Activated T-cell treated with anti-CD3 and anti-CD28 coated beads, Interleukin-2, amount 50 U/mL, for 72 hours (primary cell): ENCODE measurements at regions not wholly inside any gene's neighbourhood (a gene's known extent, or its start where the extent isn't known, plus 50 kb on each side); places are given as distances from the start of the nearest gene placed in this dataset.
A peak's percentile ranks its signal among the peaks of the same experiment; 100 is the strongest.
"Not testable (repeated sequence)": the region's sequence is repeated elsewhere in the genome, so short reads cannot be mapped to it uniquely, and the experiment has no call there.

Experiments
- ATAC-seq, 2 donors: fragments of 150-1000 bp; cut with Tn5 transposase; replicated peaks in 1 of 2; 2 replicates each; pipeline ENCODE4 v1.10.0; 2021; ENCODE audit warnings: moderate library complexity in 2 of 2, mild to moderate bottlenecking in 1 of 2
- DNase-seq, 2 donors: peaks; one replicate each; pipeline ENCODE4 v3.0.0; 2021 to 2022; ENCODE audit warnings: mixed read lengths in 1 of 2
- H3K27ac Mint-ChIP-seq: one replicate; pipeline ENCODE4 v1.8.0; 2022; ENCODE audit warnings: mild to moderate bottlenecking, moderate library complexity, mixed read lengths
- H3K27me3 Mint-ChIP-seq: one replicate; pipeline ENCODE4 v1.8.0; 2022; ENCODE audit warnings: low read depth, mixed read lengths
- H3K36me3 Mint-ChIP-seq, 2 donors: one replicate each; pipeline ENCODE4 v1.8.0; 2022; ENCODE audit warnings: mixed read lengths in 2 of 2, mild to moderate bottlenecking in 1 of 2; ENCODE audit not compliant: insufficient read depth in 2 of 2
- H3K4me1 Mint-ChIP-seq: one replicate; pipeline ENCODE4 v1.8.0; 2022; ENCODE audit warnings: low read depth, mixed read lengths
- H3K4me3 Mint-ChIP-seq, 2 donors: one replicate each; pipeline ENCODE4 v1.8.0; 2022; ENCODE audit warnings: mild to moderate bottlenecking in 2 of 2, mixed read lengths in 2 of 2, moderate library complexity in 2 of 2
- H3K9me3 Mint-ChIP-seq, 2 donors: one replicate each; pipeline ENCODE4 v1.8.0; 2022; ENCODE audit warnings: mixed read lengths in 2 of 2

DNA sequence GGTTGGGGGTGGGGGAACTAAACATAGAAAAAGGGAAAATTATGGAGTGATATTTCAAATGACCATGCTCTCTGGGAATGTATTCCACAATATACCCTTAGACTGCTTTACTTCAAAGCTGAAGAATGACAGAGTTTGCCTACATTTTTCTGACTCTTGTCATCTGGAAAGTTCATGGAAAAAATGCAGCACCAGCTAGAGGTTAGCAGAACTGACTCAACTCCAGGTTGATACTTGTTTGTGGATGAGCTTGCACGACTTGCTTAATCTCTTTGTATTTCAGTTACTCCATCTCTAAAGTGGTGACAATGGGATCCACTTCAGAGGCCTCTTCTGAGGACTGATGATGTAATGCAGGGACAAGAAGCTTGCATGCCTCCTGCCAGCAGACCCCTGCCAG, 824.0 kb upstream of the ID2 start:
- Mint-ChIP-seq H3K4me1 (peaks cover 37% of the 10 kb centered on the region), H3K4me3 (no peak overlapping the region), H3K27me3 (no peaks in the 10 kb centered on the region), H3K36me3 (peaks cover 6 to 7% of the 10 kb centered on the region in 2 donors), H3K9me3 (peaks cover 0 to 3% of the 10 kb centered on the region in 2 donors), H3K27ac (no peak overlapping the region)
- DNase-seq (no peak), ATAC-seq (peak in 1 of 2 donors; percentile 39)

DNA sequence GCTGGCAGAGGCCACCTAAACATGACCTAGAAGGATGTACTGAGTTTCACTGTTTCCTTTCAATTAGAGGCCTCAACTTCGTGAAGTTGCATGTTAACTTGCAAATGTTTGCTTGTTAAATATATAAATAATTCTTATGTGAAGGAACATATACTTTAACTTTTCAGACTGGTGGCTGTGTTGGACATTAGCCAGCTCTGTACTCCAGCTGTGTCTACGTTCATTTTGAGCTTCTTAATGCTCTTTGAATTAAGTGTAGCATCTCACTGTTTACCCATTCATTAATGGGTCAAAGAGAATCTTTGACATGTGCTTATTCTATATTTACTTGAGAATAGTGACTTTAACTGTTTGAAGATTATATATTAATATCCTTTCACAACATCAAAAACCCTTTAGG, 823.2 kb upstream of the ID2 start:
- no peak overlapping the region for H3K27ac Mint-ChIP-seq

DNA sequence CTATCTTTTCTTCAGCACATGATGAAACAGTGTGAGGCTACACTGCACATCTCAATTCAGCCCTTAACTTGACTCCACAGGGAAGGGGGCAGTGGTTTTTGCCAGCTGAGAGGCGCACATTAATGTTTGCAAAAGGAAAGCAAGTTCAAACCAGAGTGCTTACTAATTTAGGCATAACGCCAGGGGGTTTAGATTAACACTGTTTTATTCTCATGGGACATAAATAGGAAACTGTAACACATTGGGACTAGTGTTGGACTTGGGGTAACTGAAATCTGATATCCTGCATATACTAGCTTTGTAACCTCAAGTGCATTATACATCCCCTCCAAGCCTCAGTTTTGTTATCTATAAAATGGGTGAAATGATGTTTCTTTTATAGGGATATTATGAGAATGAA, 821.2 kb upstream of the ID2 start:
- H3K4me3 Mint-ChIP-seq, result no peak overlapping the region
- ATAC-seq (no peak), DNase-seq (no peak)
- peaks cover 3% of the 10 kb centered on the region in 2 donors for H3K9me3 Mint-ChIP-seq
- peaks cover 3 to 7% of the 10 kb centered on the region in 2 donors for H3K36me3 Mint-ChIP-seq
- H3K27ac Mint-ChIP-seq, result no peak overlapping the region
- H3K27me3 Mint-ChIP-seq, result no peaks in the 10 kb centered on the region
- peaks cover 42% of the 10 kb centered on the region for H3K4me1 Mint-ChIP-seq

More for the DNA sequence above, 823.2 kb upstream of the ID2 start:
- no peaks in the 10 kb centered on the region for H3K27me3 Mint-ChIP-seq
- H3K4me1 Mint-ChIP-seq, result peaks cover 37% of the 10 kb centered on the region
- H3K36me3 Mint-ChIP-seq, result peaks cover 5 to 8% of the 10 kb centered on the region in 2 donors
- DNase-seq (no peak), ATAC-seq (no peak)
- H3K9me3 Mint-ChIP-seq, result peaks cover 0 to 3% of the 10 kb centered on the region in 2 donors
- H3K4me3 Mint-ChIP-seq, result no peak overlapping the region

DNA sequence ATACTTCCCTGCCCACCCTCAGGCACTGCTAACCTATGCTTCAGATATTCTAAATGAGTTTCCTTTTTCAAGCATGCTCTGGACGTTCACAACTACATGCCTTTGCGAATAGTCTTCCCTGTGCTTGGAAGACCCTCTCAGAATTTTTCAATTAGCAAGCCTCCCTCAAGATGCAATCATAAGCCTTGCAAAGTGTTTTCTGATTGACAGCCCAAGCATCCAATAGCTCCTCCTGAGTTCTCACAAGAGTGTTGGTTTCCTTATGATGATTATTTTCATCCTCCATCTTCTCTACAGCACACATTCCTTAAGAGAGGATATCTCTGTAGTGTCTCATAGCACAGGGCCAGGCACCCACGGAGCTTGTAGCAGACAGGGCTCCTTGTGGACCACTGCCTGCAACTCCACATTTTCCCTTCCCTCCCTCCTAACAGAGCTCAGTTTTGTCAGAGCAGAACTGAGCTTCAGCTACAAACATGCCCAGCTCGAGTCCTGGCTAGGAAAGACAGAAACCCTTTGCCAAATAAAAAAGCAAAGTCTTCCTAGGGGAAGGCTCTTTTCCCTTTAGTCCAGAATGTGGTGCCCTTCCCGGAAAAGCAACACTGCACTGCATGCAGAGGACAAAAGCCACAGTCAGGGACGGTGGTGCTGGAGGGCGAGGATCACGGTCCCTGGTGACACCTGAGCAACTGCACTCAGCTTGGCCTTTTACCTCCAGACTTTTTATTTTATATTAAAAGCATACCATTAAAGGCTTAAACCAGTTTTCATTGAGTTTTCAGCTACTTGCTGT, 819.8 kb upstream of the ID2 start:
- no peak overlapping the region for H3K4me3 Mint-ChIP-seq
- DNase-seq (no peak), ATAC-seq (no peak)
- no peak overlapping the region for H3K27ac Mint-ChIP-seq
- peaks cover 34% of the 10 kb centered on the region for H3K4me1 Mint-ChIP-seq
- no peaks in the 10 kb centered on the region for H3K27me3 Mint-ChIP-seq
- peaks cover 3% of the 10 kb centered on the region in 2 donors for H3K9me3 Mint-ChIP-seq
- H3K36me3 Mint-ChIP-seq, result peaks cover 3 to 7% of the 10 kb centered on the region in 2 donors

DNA sequence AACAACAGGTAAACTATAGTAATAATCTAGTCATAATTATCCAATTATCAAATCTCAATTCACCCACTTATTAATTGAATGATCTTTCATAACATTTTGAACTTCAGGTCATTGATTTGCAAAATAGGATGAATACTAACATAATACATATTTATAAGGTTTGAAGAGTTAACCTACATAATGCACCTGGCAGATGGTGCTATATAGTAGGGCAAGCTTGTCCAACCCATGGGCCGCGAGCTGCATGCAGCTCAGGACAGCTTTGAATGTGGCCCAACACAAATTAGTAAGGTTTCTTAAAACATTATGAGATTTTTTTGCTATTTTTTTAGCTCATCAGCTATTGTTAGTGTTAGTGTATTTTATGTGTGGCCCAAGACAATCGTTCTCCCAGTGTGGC, 815.8 kb upstream of the ID2 start:
- ATAC-seq (no peak), DNase-seq (no peak)
- Mint-ChIP-seq H3K27ac (no peak overlapping the region), H3K36me3 (peaks cover 2 to 5% of the 10 kb centered on the region in 2 donors), H3K9me3 (peaks cover 0 to 3% of the 10 kb centered on the region in 2 donors), H3K4me1 (peaks cover 17% of the 10 kb centered on the region), H3K4me3 (no peak overlapping the region), H3K27me3 (no peaks in the 10 kb centered on the region)

DNA sequence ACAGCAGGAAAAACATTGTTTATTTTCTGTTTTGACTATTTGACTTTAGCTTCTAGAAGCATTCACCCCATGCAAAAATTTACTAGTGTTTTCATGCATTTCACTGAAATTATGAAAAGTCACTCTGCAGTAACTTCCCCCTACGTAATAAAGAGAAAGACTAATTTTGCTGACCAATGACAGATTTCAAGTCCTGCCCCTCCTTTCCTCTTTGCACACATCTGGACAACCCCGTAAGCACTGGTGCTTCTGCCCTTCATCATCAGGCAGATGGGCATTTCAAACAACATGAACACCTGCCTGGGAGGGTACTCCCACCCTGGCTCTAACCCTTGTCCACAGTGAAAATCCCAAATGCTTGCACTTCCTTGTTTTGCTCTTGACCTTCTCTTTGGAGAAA, 815.0 kb upstream of the ID2 start:
- ATAC-seq (no peak), DNase-seq (no peak)
- H3K9me3 Mint-ChIP-seq, result peaks cover 0 to 3% of the 10 kb centered on the region in 2 donors
- no peak overlapping the region for H3K27ac Mint-ChIP-seq
- H3K36me3 Mint-ChIP-seq, result peaks cover 2 to 5% of the 10 kb centered on the region in 2 donors
- H3K4me3 Mint-ChIP-seq, result no peak overlapping the region
- no peaks in the 10 kb centered on the region for H3K27me3 Mint-ChIP-seq
- H3K4me1 Mint-ChIP-seq, result peaks cover 10% of the 10 kb centered on the region

DNA sequence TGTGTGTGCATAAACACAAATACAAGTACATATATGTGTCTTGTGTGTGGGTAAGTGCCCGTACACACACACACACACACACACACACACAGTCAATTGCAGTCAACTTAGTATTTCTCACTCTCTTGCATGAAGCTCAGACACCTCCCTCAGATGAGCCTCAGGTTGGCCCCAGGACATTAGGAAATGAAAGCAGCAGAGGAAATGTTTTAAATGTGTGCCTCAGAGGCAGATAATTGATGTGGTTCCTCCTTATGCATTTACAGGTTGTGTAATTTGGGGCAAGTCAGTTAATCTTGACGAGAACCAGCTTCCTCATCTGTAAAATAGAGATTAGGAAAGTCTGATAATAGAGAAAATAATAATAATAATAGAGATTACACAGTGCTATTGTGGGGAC, 814.0 kb upstream of the ID2 start:
- peaks cover 5% of the 10 kb centered on the region for H3K4me1 Mint-ChIP-seq
- no peak overlapping the region for H3K4me3 Mint-ChIP-seq
- DNase-seq (no peak), ATAC-seq (peak in 1 of 2 donors; percentile 42)
- peaks cover 2 to 5% of the 10 kb centered on the region in 2 donors for H3K36me3 Mint-ChIP-seq
- no peak overlapping the region for H3K27ac Mint-ChIP-seq
- peaks cover 0 to 3% of the 10 kb centered on the region in 2 donors for H3K9me3 Mint-ChIP-seq
- H3K27me3 Mint-ChIP-seq, result no peaks in the 10 kb centered on the region

DNA sequence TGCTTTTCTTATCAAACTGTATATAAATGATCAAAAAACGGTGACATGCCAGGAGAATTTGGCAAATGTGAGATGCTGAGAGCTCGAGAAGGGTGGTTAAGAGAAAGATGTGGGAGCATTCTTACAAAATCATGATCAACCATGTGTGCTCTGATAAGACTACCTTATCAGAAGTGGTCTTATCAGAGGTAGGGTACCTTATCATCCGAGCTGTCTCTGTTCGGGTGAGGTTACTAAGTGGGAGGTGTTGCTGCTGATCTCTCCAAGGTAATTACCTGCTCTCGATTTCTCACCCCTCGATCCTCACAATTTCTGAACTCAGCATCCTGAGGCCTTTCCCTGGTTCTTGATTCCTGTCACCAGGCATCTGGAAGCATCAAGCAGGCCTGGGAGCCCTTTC, 813.0 kb upstream of the ID2 start:
- Mint-ChIP-seq H3K36me3 (peaks cover 0 to 4% of the 10 kb centered on the region in 2 donors), H3K27me3 (no peaks in the 10 kb centered on the region), H3K9me3 (peaks cover 0 to 3% of the 10 kb centered on the region in 2 donors), H3K4me1 (peaks cover 5% of the 10 kb centered on the region), H3K27ac (no peak overlapping the region), H3K4me3 (no peak overlapping the region)
- ATAC-seq (no peak), DNase-seq (no peak)

DNA sequence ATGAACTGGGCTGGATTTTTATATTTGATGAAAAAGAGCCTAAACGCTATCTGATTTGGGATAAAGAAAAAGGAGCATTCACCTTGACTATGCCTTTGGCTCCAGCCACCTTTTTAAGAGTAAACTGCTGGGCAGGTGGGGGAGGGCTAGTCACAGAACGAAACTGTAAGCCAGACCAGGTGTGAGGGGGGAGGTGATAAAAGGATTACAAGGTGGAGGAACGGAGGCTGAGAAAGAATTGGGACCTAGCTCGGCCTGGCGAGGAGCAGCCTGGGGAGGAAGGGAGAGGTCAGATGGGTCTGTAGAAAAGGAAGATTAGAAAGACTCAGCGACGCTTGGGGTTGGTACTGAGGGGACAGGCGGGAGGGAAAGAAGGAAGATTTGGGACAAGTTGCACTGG, 805.4 kb upstream of the ID2 start:
- not testable (repeated sequence) for H3K9me3 Mint-ChIP-seq, H3K4me3 Mint-ChIP-seq, H3K4me1 Mint-ChIP-seq, H3K27ac Mint-ChIP-seq, DNase-seq, ATAC-seq, H3K36me3 Mint-ChIP-seq
- H3K27me3 Mint-ChIP-seq, result peaks cover 10% of the 10 kb centered on the region

DNA sequence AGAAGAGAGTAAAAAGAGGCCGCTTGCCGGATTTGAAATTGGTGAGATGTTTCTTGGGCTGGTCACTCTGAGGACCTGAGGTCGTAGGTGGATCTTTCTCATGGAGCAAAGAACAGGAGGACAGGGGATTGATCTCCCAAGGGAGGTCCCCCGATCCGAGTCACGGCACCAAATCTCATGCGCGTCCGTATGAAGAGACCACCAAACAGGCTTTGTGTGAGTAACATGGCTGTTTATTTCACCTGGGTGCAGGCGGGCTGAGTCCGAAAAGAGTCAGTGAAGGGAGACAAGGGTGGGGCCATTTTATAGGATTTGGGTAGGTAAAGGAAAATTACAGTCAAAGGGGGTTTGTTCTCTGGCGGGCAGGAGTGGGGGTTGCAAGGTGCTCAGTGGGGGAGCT, 803.6 kb upstream of the ID2 start:
- H3K27me3 Mint-ChIP-seq, result peaks cover 10% of the 10 kb centered on the region
- not testable (repeated sequence) for H3K27ac Mint-ChIP-seq, H3K36me3 Mint-ChIP-seq, H3K4me1 Mint-ChIP-seq, ATAC-seq, DNase-seq, H3K9me3 Mint-ChIP-seq, H3K4me3 Mint-ChIP-seq

DNA sequence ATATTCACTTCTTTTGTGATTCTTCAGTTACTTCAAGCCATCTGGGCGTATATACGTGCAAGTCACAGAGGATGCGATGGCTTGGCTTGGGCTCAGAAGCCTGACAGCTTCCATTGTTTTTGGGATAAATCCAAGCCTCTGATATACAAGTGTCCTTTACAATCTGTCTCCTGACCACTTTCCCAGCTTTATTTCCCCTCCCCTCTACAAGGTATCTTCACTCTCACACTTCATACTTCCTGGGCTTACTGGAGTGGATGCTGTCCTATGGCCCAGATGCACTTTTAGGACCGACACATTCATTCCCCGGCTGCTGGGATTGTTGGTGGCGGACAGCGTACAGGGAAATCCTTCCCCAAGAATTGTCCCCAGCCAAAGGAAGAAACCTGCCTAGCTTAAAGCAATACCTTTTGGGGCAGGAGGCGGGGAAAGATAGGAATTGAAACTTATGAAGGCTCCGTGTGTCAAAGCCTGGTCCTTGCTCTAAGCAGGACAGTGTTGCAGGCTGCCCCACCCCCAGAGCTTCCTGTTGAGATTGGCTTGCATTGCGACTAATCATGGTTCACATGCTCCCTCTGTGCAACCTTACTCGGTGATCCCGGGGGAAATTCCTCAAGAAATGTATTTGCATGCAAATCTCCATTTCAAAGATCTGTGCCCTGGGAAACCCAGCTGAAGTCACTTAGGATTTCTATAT, 802.9 kb upstream of the ID2 start:
- peaks cover 6% of the 10 kb centered on the region for H3K4me1 Mint-ChIP-seq
- DNase-seq, result no peak
- H3K9me3 Mint-ChIP-seq, result peaks cover 1 to 2% of the 10 kb centered on the region in 2 donors
- H3K4me3 Mint-ChIP-seq, result no peak overlapping the region
- no peak for ATAC-seq
- H3K27me3 Mint-ChIP-seq, result peaks cover 10% of the 10 kb centered on the region
- no peaks in the 10 kb centered on the region for H3K36me3 Mint-ChIP-seq
- H3K27ac Mint-ChIP-seq, result no peak overlapping the region

DNA sequence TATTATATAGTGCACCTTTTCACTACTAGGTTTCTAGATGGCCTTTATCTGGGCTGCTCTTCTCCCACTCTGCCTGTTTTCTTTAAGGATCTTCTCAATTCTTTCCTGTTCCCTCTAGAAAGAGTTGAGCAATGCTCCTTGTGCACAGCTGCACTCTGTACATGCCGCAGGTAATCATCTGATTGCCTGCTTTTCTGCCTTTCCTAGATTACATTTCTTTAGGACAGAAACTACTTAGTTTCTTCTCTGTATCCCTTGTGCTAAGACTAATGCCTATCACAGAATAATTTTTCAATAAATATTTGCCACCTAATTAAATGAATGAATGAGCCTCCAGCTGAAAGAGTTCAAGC, 802.4 kb upstream of the ID2 start:
- ATAC-seq (no peak), DNase-seq (no peak)
- Mint-ChIP-seq H3K9me3 (peaks cover 2 to 4% of the 10 kb centered on the region in 2 donors), H3K4me1 (peaks cover 6% of the 10 kb centered on the region), H3K36me3 (no peaks in the 10 kb centered on the region), H3K27me3 (peaks cover 10% of the 10 kb centered on the region), H3K4me3 (no peak overlapping the region), H3K27ac (no peak overlapping the region)

DNA sequence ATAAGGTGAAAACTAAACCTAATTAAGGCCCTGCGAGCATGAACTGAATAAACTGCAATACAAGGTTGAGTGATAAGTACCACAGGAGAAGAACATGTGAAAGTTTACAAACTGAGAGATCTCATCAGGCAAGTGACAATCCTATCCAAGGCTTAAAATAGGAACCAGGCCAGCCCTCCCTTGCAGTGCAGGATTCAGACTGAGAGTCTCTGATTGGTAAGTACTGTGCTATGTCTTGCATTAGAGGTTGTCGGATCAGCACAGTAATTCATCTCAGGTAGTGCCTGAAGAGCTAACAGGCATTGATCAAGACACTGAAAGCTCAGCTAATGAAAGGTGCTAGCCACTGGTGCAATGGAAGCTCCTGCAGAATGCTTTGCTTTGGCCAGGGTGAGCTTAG, 801.7 kb upstream of the ID2 start:
- DNase-seq, result no peak
- Mint-ChIP-seq H3K4me3 (no peak overlapping the region), H3K36me3 (no peaks in the 10 kb centered on the region), H3K27me3 (peaks cover 10% of the 10 kb centered on the region), H3K9me3 (peaks cover 2 to 4% of the 10 kb centered on the region in 2 donors), H3K4me1 (peaks cover 6% of the 10 kb centered on the region), H3K27ac (no peak overlapping the region)
- no peak for ATAC-seq
